Breast epithelium (tissue), 4 donors: ENCODE measurements at regions not wholly inside any gene's neighbourhood (a gene's known extent, or its start where the extent isn't known, plus 50 kb on each side); places are given as distances from the start of the nearest gene placed in this dataset.

Source experiments
- DNase-seq, 2 donors: peaks; one replicate each; pipeline ENCODE4 v3.0.0-alpha.2; 2019; ENCODE audit warnings: low spot score in 2 of 2
- H3K27ac ChIP-seq, 2 donors: fragments of 200-600 bp; sonication (generic) in 1 of 2; one replicate each; pipeline ENCODE4 v1.5.1; 2016 to 2019; ENCODE audit warnings: mild to moderate bottlenecking in 1 of 2
- H3K27me3 ChIP-seq, 2 donors: fragments of 200-600 bp; sonication (generic) in 1 of 2; one replicate each; pipeline versions ENCODE4 v1.5.1 to v1.6.0; 2017 to 2019; ENCODE audit warnings: control low read depth in 1 of 2, mild to moderate bottlenecking in 1 of 2
- H3K36me3 ChIP-seq: fragments of 200-600 bp; one replicate; pipeline ENCODE4 v1.5.1; 2019
- H3K4me1 ChIP-seq, 2 donors: fragments of 200-600 bp; sonication (generic); one replicate each; pipeline ENCODE4 v1.5.1; 2016 to 2019; ENCODE audit warnings: control low read depth in 1 of 2
- H3K4me3 ChIP-seq, 3 donors: fragments of 200-600 bp; sonication (generic); 1 replicate in 2 of 3; 2 replicates in 1 of 3; pipeline ENCODE4 v1.5.1; 2016 to 2019; ENCODE audit warnings: mild to moderate bottlenecking in 3 of 3, moderate library complexity in 2 of 3
- H3K9me3 ChIP-seq, 2 donors: fragments of 200-600 bp; sonication (generic) in 1 of 2; one replicate each; pipeline ENCODE4 v1.5.1; 2016 to 2019; ENCODE audit warnings: control low read depth in 1 of 2
- POLR2A ChIP-seq: fragments of 450-650 bp; IDR thresholded peaks from one replicate; pipeline ENCODE4 v1.6.1; 2016; ENCODE audit warnings: antibody characterized with exemption, mild to moderate bottlenecking, moderate library complexity
- POLR2AphosphoS5 ChIP-seq, 3 donors: sonication (generic); formaldehyde crosslinking; IDR thresholded peaks; one replicate each; pipeline ENCODE4 v1.6.1; 2017; ENCODE audit warnings: antibody characterized with exemption in 3 of 3
- intact Hi-C: fragments of 100-400 bp; cut with DNase I; formaldehyde crosslinking; loops from one replicate; pipeline ENCODE4 v1.15.1; 2023; ENCODE audit warnings: low total_unique reads
- TF ChIP-seq, protein P1 (sequence below), 3 donors: fragments of 450-650 bp; IDR thresholded peaks; one replicate each; pipeline ENCODE4 v1.5.1; 2016 to 2017; ENCODE audit warnings: antibody characterized with exemption in 3 of 3, mild to moderate bottlenecking in 3 of 3, moderate library complexity in 3 of 3

- no peak for TF ChIP-seq POLR2A
- TF ChIP-seq POLR2AphosphoS5 (IDR thresholded peaks at IDR 0.05), result no peak
- TF ChIP-seq, protein P1, sequence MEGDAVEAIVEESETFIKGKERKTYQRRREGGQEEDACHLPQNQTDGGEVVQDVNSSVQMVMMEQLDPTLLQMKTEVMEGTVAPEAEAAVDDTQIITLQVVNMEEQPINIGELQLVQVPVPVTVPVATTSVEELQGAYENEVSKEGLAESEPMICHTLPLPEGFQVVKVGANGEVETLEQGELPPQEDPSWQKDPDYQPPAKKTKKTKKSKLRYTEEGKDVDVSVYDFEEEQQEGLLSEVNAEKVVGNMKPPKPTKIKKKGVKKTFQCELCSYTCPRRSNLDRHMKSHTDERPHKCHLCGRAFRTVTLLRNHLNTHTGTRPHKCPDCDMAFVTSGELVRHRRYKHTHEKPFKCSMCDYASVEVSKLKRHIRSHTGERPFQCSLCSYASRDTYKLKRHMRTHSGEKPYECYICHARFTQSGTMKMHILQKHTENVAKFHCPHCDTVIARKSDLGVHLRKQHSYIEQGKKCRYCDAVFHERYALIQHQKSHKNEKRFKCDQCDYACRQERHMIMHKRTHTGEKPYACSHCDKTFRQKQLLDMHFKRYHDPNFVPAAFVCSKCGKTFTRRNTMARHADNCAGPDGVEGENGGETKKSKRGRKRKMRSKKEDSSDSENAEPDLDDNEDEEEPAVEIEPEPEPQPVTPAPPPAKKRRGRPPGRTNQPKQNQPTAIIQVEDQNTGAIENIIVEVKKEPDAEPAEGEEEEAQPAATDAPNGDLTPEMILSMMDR (IDR thresholded peaks at IDR 0.05), result no peak
- intact Hi-C loops, result no loop called here
- Histone ChIP-seq H3K9me3 (no peaks in the 10 kb centered on the region), H3K27ac (no peak overlapping the region), H3K27me3 (no peaks in the 10 kb centered on the region), H3K4me1 (no peaks in the 10 kb centered on the region), H3K36me3 (no peaks in the 10 kb centered on the region), H3K4me3 (no peak overlapping the region)
- no peak for DNase-seq
These were observed 89.0 kb upstream of the PRPS1L1 start for GRCh38 chr7:18116661-18117060.

DNA sequence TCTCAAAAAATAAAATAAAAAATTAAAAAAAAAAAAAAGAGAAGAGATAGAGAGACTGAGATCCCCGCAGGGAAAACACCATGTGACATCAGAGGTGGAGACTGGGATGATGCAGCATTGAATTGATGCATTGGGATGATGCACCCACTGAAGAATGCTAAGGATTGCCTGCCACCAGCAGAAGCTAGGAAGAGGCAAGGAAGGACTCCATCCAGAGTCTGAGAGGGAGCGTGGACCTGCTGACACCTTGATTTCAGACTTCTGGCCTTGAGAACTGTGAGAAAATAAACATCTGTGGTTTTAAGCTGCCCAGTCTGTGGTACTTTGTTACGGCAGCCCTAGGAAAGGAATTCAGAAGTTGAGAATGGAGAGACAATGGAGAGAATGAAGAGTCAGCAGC, 89.8 kb upstream of the PRPS1L1 start:
- Histone ChIP-seq H3K4me1 (no peaks in the 10 kb centered on the region), H3K36me3 (no peaks in the 10 kb centered on the region), H3K27me3 (no peaks in the 10 kb centered on the region), H3K27ac (no peak overlapping the region), H3K4me3 (no peak overlapping the region), H3K9me3 (no peaks in the 10 kb centered on the region)
- no peak for DNase-seq
- TF ChIP-seq POLR2AphosphoS5 (IDR thresholded peaks at IDR 0.05) (no peak), POLR2A (no peak)
- TF ChIP-seq, protein P1 (IDR thresholded peaks at IDR 0.05), result no peak
- intact Hi-C loops, result no loop called here

DNA sequence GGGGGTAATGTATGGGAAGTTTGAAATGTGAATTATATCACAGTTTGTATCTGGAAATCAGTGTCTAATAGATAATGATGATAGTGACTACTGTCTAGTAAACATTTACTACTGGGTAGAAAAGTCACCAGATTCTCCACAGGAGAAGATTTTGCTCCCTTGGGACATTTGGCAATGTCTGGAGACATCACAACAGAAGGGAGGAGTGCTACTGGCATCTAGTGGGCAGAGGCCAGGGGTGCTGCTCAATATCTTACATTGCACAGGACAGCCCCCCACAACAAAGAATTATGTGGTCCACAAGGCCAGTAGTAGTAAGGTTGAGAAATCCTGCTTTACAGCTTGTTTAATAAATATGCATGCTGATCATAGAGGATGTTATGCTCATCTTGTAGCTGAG, 92.3 kb upstream of the PRPS1L1 start:
- H3K4me1 ChIP-seq, result no peaks in the 10 kb centered on the region
- H3K9me3 ChIP-seq, result no peaks in the 10 kb centered on the region
- H3K36me3 ChIP-seq, result no peaks in the 10 kb centered on the region
- no peak for TF ChIP-seq POLR2AphosphoS5 (IDR thresholded peaks at IDR 0.05)
- TF ChIP-seq, protein P1 (IDR thresholded peaks at IDR 0.05), result no peak
- TF ChIP-seq POLR2A, result no peak
- DNase-seq, result no peak
- H3K27ac ChIP-seq, result no peak overlapping the region
- no peak overlapping the region for H3K4me3 ChIP-seq
- intact Hi-C loops, result no loop called here
- no peaks in the 10 kb centered on the region for H3K27me3 ChIP-seq

DNA sequence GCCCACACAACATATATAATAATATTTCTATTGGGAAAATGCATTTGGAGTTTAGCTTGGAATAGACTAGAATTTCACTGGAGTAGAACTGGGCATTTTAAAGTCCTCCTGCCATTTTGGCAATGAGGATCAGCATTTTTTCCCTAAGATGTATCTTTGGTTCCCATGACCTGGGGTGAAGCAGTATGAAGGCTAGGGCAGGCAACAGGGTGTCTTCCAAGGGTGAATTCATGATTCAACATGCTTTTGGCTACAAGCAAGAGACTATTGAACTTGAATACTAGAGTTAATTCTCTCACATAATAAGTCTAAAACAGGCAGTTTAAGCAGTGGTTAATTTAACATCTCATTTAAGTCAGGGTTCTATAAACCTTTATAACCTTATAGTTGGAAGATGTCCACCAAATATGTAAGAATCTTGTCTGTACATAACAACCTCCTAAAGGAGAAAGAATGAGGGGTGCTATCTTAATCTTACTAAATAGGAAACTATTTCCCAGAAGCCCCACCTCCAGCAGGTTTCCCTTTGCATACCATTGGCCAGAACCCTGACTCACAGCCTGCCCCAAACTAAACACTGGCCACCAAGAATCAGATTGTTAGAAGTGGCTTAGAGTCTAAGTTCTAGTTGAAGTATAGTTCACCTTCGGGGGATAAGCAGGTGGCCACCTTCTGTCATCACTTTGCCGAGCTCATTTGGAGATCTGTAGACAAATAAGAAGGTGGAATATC, 96.0 kb upstream of the PRPS1L1 start:
- Histone ChIP-seq H3K27me3 (no peaks in the 10 kb centered on the region), H3K9me3 (no peaks in the 10 kb centered on the region), H3K27ac (no peak overlapping the region), H3K4me1 (peaks cover 0 to 4% of the 10 kb centered on the region in 2 donors), H3K4me3 (no peak overlapping the region), H3K36me3 (no peaks in the 10 kb centered on the region)
- intact Hi-C loops, result no loop called here
- DNase-seq, result no peak
- TF ChIP-seq POLR2A, result no peak
- TF ChIP-seq, protein P1 (IDR thresholded peaks at IDR 0.05), result no peak

DNA sequence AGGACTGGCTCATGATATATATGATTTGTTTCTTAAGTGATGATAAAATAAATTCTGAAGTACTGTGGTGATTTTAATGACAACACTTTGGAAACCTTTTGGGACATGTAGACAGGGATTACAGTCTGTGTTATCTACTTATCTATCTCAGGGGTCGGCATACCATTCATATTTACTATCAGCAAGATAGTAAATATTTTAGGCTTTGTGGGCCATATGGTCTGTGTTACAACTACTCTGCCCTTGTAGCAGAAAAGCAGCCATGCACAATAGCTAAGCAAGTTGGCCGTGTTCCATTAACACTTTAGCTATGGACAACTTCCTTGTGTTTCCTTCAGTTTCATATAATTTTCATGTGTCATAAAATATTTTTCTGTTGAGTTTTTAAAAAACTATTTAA, 97.8 kb upstream of the PRPS1L1 start:
- TF ChIP-seq, protein P1 (IDR thresholded peaks at IDR 0.05), result no peak
- no peak for TF ChIP-seq POLR2AphosphoS5 (IDR thresholded peaks at IDR 0.05)
- TF ChIP-seq POLR2A, result no peak
- no peak for DNase-seq

More for the DNA sequence above, 97.8 kb upstream of the PRPS1L1 start:
- no peaks in the 10 kb centered on the region for H3K27me3 ChIP-seq
- no peak overlapping the region for H3K4me3 ChIP-seq
- no peaks in the 10 kb centered on the region for H3K36me3 ChIP-seq
- intact Hi-C loops, result no loop called here
- H3K27ac ChIP-seq, result no peak overlapping the region
- no peaks in the 10 kb centered on the region for H3K9me3 ChIP-seq
- H3K4me1 ChIP-seq, result peaks cover 0 to 4% of the 10 kb centered on the region in 2 donors
